Astrocyte (in vitro differentiated cells and primary cell): ENCODE measurements at regions not wholly inside any gene's neighbourhood (a gene's known extent, or its start where the extent isn't known, plus 50 kb on each side); places are given as distances from the start of the nearest gene placed in this dataset.
"Not testable (repeated sequence)": the region's sequence is repeated elsewhere in the genome, so short reads cannot be mapped to it uniquely, and the experiment has no call there.

Experiments used
- DNase-seq: peaks from one replicate; pipeline ENCODE4 v3.0.0-alpha.2; 2010; ENCODE audit warnings: low read depth
- FAIRE-seq: peaks from 2 replicates; lab custom pipeline; 2011; peaks lifted over from hg19 to GRCh38; lab: Jason Lieb, UNC
- H2AFZ ChIP-seq: 2 replicates; pipeline ENCODE4 v1.6.0; 2012; ENCODE audit warnings: low read depth, low read length, inconsistent platforms
- H3K27ac ChIP-seq: 2 replicates; pipeline ENCODE4 v1.5.1; 2011; ENCODE audit warnings: low read depth, low read length, inconsistent platforms
- H3K27me3 ChIP-seq: 2 replicates; pipeline ENCODE4 v1.6.0; 2011; ENCODE audit warnings: low read length, inconsistent platforms; ENCODE audit not compliant: insufficient read depth
- H3K36me3 ChIP-seq: 2 replicates; pipeline ENCODE4 v1.5.1; 2011; ENCODE audit warnings: low read length, inconsistent platforms; ENCODE audit not compliant: insufficient read depth
- H3K4me1 ChIP-seq: 2 replicates; pipeline ENCODE4 v1.5.1; 2011; ENCODE audit warnings: low read length, inconsistent platforms; ENCODE audit not compliant: insufficient read depth
- H3K4me2 ChIP-seq: 2 replicates; pipeline ENCODE4 v1.6.0; 2012; ENCODE audit warnings: low read length, inconsistent platforms
- H3K4me3 ChIP-seq: 2 replicates; pipeline ENCODE4 v1.5.1; 2011; ENCODE audit warnings: low read depth, mild to moderate bottlenecking, low read length, inconsistent platforms; ENCODE audit not compliant: insufficient read depth
- H3K79me2 ChIP-seq: 2 replicates; pipeline ENCODE4 v1.6.0; 2012; ENCODE audit warnings: mild to moderate bottlenecking, low read length, inconsistent platforms; ENCODE audit not compliant: insufficient read depth
- H3K9ac ChIP-seq: 2 replicates; pipeline ENCODE4 v1.6.0; 2012; ENCODE audit warnings: mild to moderate bottlenecking, low read length, inconsistent platforms
- H3K9me3 ChIP-seq: 2 replicates; pipeline ENCODE4 v1.5.1; 2012; ENCODE audit warnings: low read depth, mild to moderate bottlenecking, low read length, inconsistent platforms; ENCODE audit not compliant: insufficient read depth
- H4K20me1 ChIP-seq: 2 replicates; pipeline ENCODE4 v1.6.0; 2012; ENCODE audit warnings: low read length, inconsistent platforms; ENCODE audit not compliant: insufficient read depth
- H3K27ac Mint-ChIP-seq: one replicate; pipeline ENCODE4 v1.8.0; 2021; ENCODE audit warnings: mild to moderate bottlenecking, mixed read lengths; ENCODE audit not compliant: unreplicated experiment
- H3K27me3 Mint-ChIP-seq: one replicate; pipeline ENCODE4 v1.8.0; 2021; ENCODE audit warnings: low read depth, mixed read lengths; ENCODE audit not compliant: unreplicated experiment
- H3K36me3 Mint-ChIP-seq: one replicate; pipeline ENCODE4 v1.8.0; 2021; ENCODE audit warnings: low read depth, mixed read lengths; ENCODE audit not compliant: unreplicated experiment
- H3K4me1 Mint-ChIP-seq: one replicate; pipeline ENCODE4 v1.8.0; 2021; ENCODE audit warnings: low read depth, mixed read lengths; ENCODE audit not compliant: unreplicated experiment
- H3K4me3 Mint-ChIP-seq: one replicate; pipeline ENCODE4 v1.8.0; 2021; ENCODE audit warnings: mild to moderate bottlenecking, moderate library complexity, mixed read lengths; ENCODE audit not compliant: unreplicated experiment
- H3K9me3 Mint-ChIP-seq: one replicate; pipeline ENCODE4 v1.8.0; 2021; ENCODE audit warnings: mild to moderate bottlenecking, mixed read lengths; ENCODE audit not compliant: unreplicated experiment
- CTCF ChIP-seq: IDR thresholded peaks from 2 replicates; pipeline ENCODE4 v1.5.1; 2011; ENCODE audit warnings: low read depth, mild to moderate bottlenecking, inconsistent platforms, low read length, moderate library complexity; ENCODE audit not compliant: insufficient read depth
- EZH2 ChIP-seq: IDR thresholded peaks from 2 replicates; pipeline ENCODE4 v1.6.1; 2012; ENCODE audit warnings: mild to moderate bottlenecking, low read length, inconsistent platforms; ENCODE audit not compliant: insufficient read depth

GRCh38 chr5:121658221-121658620, 193.5 kb upstream of the FTMT start:
- no peak for TF ChIP-seq EZH2
- TF ChIP-seq CTCF: no peak
- H4K20me1 ChIP-seq: no peaks in the 10 kb centered on the region
- FAIRE-seq: no peak
- H2AFZ ChIP-seq: no peak overlapping the region
- H3K27me3 ChIP-seq: no peaks in the 10 kb centered on the region
- no peaks in the 10 kb centered on the region for H3K4me1 ChIP-seq
- no peaks in the 10 kb centered on the region for H3K36me3 ChIP-seq
- no peak overlapping the region for H3K27ac Mint-ChIP-seq
- DNase-seq: no peak
- H3K27ac ChIP-seq: no peak overlapping the region
- H3K4me3 Mint-ChIP-seq: no peak overlapping the region
- H3K9ac ChIP-seq: no peak overlapping the region
- H3K9me3 Mint-ChIP-seq: peaks cover 10% of the 10 kb centered on the region
- no peaks in the 10 kb centered on the region for H3K27me3 Mint-ChIP-seq
- H3K4me2 ChIP-seq: no peak overlapping the region
- no peak overlapping the region for H3K4me3 ChIP-seq
- H3K36me3 Mint-ChIP-seq: no peaks in the 10 kb centered on the region
- no peaks in the 10 kb centered on the region for H3K79me2 ChIP-seq
- H3K9me3 ChIP-seq: no peaks in the 10 kb centered on the region
- H3K4me1 Mint-ChIP-seq: no peaks in the 10 kb centered on the region

GRCh38 chr5:121660142-121660541, 191.5 kb upstream of the FTMT start:
- H4K20me1 ChIP-seq: no peaks in the 10 kb centered on the region
- no peak overlapping the region for H3K9ac ChIP-seq
- DNase-seq (no peak), FAIRE-seq (no peak)
- H3K27ac ChIP-seq: no peak overlapping the region
- no peaks in the 10 kb centered on the region for H3K36me3 Mint-ChIP-seq
- no peaks in the 10 kb centered on the region for H3K9me3 ChIP-seq
- H3K9me3 Mint-ChIP-seq: peaks cover 15% of the 10 kb centered on the region
- H3K36me3 ChIP-seq: no peaks in the 10 kb centered on the region
- H3K4me3 ChIP-seq: no peak overlapping the region
- H3K79me2 ChIP-seq: no peaks in the 10 kb centered on the region
- no peaks in the 10 kb centered on the region for H3K27me3 Mint-ChIP-seq
- no peak for TF ChIP-seq EZH2
- no peak for TF ChIP-seq CTCF
- no peaks in the 10 kb centered on the region for H3K4me1 ChIP-seq
- no peak overlapping the region for H3K27ac Mint-ChIP-seq
- no peak overlapping the region for H2AFZ ChIP-seq
- H3K4me1 Mint-ChIP-seq: no peaks in the 10 kb centered on the region
- H3K4me2 ChIP-seq: no peak overlapping the region
- H3K27me3 ChIP-seq: no peaks in the 10 kb centered on the region
- no peak overlapping the region for H3K4me3 Mint-ChIP-seq

GRCh38 chr5:121665542-121665941, 186.1 kb upstream of the FTMT start:
- not testable (repeated sequence) for H3K4me1 Mint-ChIP-seq, H3K4me1 ChIP-seq, H3K9ac ChIP-seq, H3K9me3 ChIP-seq, H3K36me3 ChIP-seq, H3K79me2 ChIP-seq, H3K27ac Mint-ChIP-seq, H3K4me3 Mint-ChIP-seq, H3K27me3 ChIP-seq, H3K27ac ChIP-seq, H3K27me3 Mint-ChIP-seq, DNase-seq, H3K4me3 ChIP-seq, H3K4me2 ChIP-seq, H4K20me1 ChIP-seq, H2AFZ ChIP-seq, H3K36me3 Mint-ChIP-seq, FAIRE-seq
- peaks cover 15% of the 10 kb centered on the region for H3K9me3 Mint-ChIP-seq
